Stimulated activated CD4-positive, alpha-beta T cell treated with anti-CD3 and anti-CD28 coated beads, Interleukin-2, amount 100 ng/mL, for 24 hours (primary cell): ENCODE measurements at regions not wholly inside any gene's neighbourhood (a gene's known extent, or its start where the extent isn't known, plus 50 kb on each side); places are given as distances from the start of the nearest gene placed in this dataset.
A peak's percentile ranks its signal among the peaks of the same experiment; 100 is the strongest.

ENCODE experiments used
- DNase-seq, 2 donors: peaks; one replicate each; pipeline ENCODE4 v3.0.0-alpha.2; 2020

- peak in 1 of 2 donors; percentile 27 for DNase-seq
Observed at GRCh38 chr11:31887180-31887579, 76.1 kb upstream of the PAX6 start.

GRCh38 chr11:31884080-31884479 lies 73.0 kb upstream of the PAX6 start:
- no peak for DNase-seq

- DNase-seq, result no peak
Observed at GRCh38 chr11:31883435-31883834, 72.3 kb upstream of the PAX6 start.

- no peak for DNase-seq
Observed at GRCh38 chr11:31882951-31883392, 71.8 kb upstream of the PAX6 start.

GRCh38 chr11:31881825-31882224 lies 70.7 kb upstream of the PAX6 start:
- DNase-seq, result no peak

- DNase-seq, result no peak
Observed at GRCh38 chr11:31879681-31880080, 68.6 kb upstream of the PAX6 start.

GRCh38 chr11:31877863-31878262 lies 66.7 kb upstream of the PAX6 start:
- no peak for DNase-seq

GRCh38 chr11:31877083-31877482 lies 66.0 kb upstream of the PAX6 start:
- DNase-seq, result no peak

GRCh38 chr11:31875866-31876560 lies 64.9 kb upstream of the PAX6 start:
- DNase-seq, result no peak

- no peak for DNase-seq
Observed at GRCh38 chr11:31874631-31875191, 63.6 kb upstream of the PAX6 start.

- DNase-seq, result no peak
Observed at GRCh38 chr11:31873124-31873523, 62.0 kb upstream of the PAX6 start.

GRCh38 chr11:31872076-31872443 lies 60.9 kb upstream of the PAX6 start:
- DNase-seq, result no peak

- no peak for DNase-seq
Observed at GRCh38 chr11:31871310-31872075, 60.4 kb upstream of the PAX6 start.

- peak; percentile 18 to 36 for DNase-seq
Observed at GRCh38 chr11:31870609-31871309, 59.6 kb upstream of the PAX6 start.

GRCh38 chr11:31869986-31870385 lies 58.9 kb upstream of the PAX6 start:
- DNase-seq, result no peak

- no peak for DNase-seq
Observed at GRCh38 chr11:31865606-31866300, 54.6 kb upstream of the PAX6 start.

GRCh38 chr11:31863170-31863832 lies 52.2 kb upstream of the PAX6 start:
- no peak for DNase-seq

- no peak for DNase-seq
Observed at GRCh38 chr11:31861011-31861410, 49.9 kb upstream of the PAX6 start.
